Ovary (tissue), 7 donors: ENCODE measurements at regions not wholly inside any gene's neighbourhood (a gene's known extent, or its start where the extent isn't known, plus 50 kb on each side); places are given as distances from the start of the nearest gene placed in this dataset.
"Not testable (repeated sequence)": the region's sequence is repeated elsewhere in the genome, so short reads cannot be mapped to it uniquely, and the experiment has no call there.

Source experiments
- DNase-seq, 5 donors: peaks; one replicate each; pipeline ENCODE4 v3.0.0-alpha.2; 2019 to 2020
- H3K27ac ChIP-seq, 2 donors: fragments of 200-600 bp; one replicate each; pipeline versions ENCODE4 v1.5.1 to v1.8.0; 2019 to 2022
- H3K27me3 ChIP-seq: fragments of 200-600 bp; one replicate; pipeline ENCODE4 v1.8.0; 2022
- H3K36me3 ChIP-seq: fragments of 200-600 bp; sonication (generic); one replicate; pipeline ENCODE4 v1.5.1; 2019
- H3K4me1 ChIP-seq: one replicate; pipeline ENCODE4 v1.8.1; 2013; ENCODE audit warnings: mild to moderate bottlenecking, moderate library complexity; ENCODE audit not compliant: insufficient read depth
- H3K4me3 ChIP-seq: fragments of 200-600 bp; sonication (generic); one replicate; pipeline ENCODE4 v1.5.1; 2017
- H3K9me3 ChIP-seq, 2 donors: fragments of 200-600 bp in 1 of 2; sonication (generic) in 1 of 2; one replicate each; pipeline versions ENCODE4 v1.5.1 to v1.8.1; 2013 to 2019; ENCODE audit warnings: mild to moderate bottlenecking in 1 of 2, moderate library complexity in 1 of 2
- CTCF ChIP-seq, 3 donors: fragments of 450-650 bp in 2 of 3; fragments of 200-600 bp in 1 of 3; IDR thresholded peaks; one replicate each; pipeline versions ENCODE4 v1.5.1 to v1.8.0; 2016 to 2022; ENCODE audit warnings: antibody characterized with exemption in 3 of 3, mild to moderate bottlenecking in 1 of 3
- EP300 ChIP-seq: sonication (generic); formaldehyde crosslinking; IDR thresholded peaks from one replicate; pipeline ENCODE4 v1.6.1; 2017; ENCODE audit warnings: antibody characterized with exemption
- POLR2A ChIP-seq: fragments of 450-650 bp; IDR thresholded peaks from one replicate; pipeline ENCODE4 v1.6.1; 2017; ENCODE audit warnings: antibody characterized with exemption, mild to moderate bottlenecking, moderate library complexity
- WGBS, 3 donors: extraction: QIAGEN DNeasy Blood & Tissue Kit in 1 of 3; methylation state at CpG; one replicate each; pipeline versions ENCODE4 v1.1.5 to v1.1.7; 2013 to 2017; 5-methylcytosine and 5-hydroxymethylcytosine counted together
- intact Hi-C, 4 donors: fragments of 100-400 bp; cut with DNase I; formaldehyde crosslinking; loops; one replicate each; pipeline versions ENCODE4 v1.11.0 to v1.15.1; 2022 to 2023
- donor health status: DM: no; HTN: no; CAD: no; lungs with moderate emphysema.
- donor health status: DM: no; HTN: no; CAD: no.
- donor health status: Bipolar disorder and iron deficiency.
- donor health status: DM: no; HTN: no; CAD: no.
- donor health status: DM: yes; HTN: yes; CAD: no.

DNA sequence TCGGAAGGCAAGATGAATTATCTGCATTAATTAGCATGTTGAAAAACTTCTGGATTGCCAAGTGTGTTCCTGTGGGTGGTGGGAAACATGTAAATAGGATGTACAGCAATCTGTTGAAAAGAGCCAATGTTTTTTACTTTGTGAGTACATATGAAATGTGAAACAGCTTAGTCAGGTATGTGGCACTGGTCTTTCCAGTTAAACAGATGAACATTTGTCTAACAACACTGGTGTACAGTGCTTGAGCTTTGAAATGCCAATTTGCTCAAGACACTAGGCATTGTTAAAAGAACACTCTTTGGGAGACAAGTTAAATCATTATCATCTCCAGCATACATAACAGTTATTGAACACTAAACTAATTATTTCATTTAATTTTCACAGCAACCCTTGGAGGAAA lies 107.3 kb upstream of the SLC24A2 start:
- peaks cover 3% of the 10 kb centered on the region for H3K4me1 ChIP-seq

DNA sequence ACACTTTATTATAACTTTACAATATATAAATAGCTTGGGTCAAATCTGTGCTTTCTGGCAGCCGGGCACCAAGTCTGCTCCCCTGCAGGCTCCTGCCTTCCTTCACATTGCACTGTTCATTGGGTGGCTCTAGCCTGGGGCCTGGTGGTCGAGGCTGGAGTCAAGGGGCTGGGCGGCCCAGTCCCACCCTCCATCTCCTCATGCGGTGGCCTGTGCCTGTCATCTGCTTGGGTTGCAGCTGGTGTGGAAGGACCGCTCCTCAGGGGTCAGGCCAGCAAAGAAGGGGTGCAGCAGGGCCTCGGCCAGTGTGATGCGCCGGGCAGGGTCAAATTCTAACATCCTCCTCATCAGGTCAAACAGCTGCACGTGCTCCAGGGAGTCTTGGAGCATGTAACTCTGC lies 106.7 kb upstream of the SLC24A2 start:
- H3K4me1 ChIP-seq, H3K9me3 ChIP-seq, H3K27me3 ChIP-seq, H3K36me3 ChIP-seq, H3K4me3 ChIP-seq, intact Hi-C loops, H3K27ac ChIP-seq: not testable (repeated sequence)
- WGBS, 3 donors = 46 to 81% (median 66%) methylated on average over 4 to 9 of the region's 9 CpGs
- peak in 2 of 5 donors; percentile 21 to 28 for DNase-seq

More for the DNA sequence above, 107.3 kb upstream of the SLC24A2 start:
- no peak for DNase-seq
- H3K9me3 ChIP-seq = no peaks in the 10 kb centered on the region
- H3K4me3 ChIP-seq = no peak overlapping the region
- 50 to 78% (median 58%) methylated on average over 1 of the region's 1 CpG for WGBS, 3 donors
- TF ChIP-seq CTCF (IDR thresholded peaks at IDR 0.05) = no peak
- no peak for TF ChIP-seq POLR2A
- no peak for TF ChIP-seq EP300
- H3K36me3 ChIP-seq = no peaks in the 10 kb centered on the region
- H3K27ac ChIP-seq = no peak overlapping the region
- intact Hi-C loops = no loop called here
- H3K27me3 ChIP-seq = no peaks in the 10 kb centered on the region

GRCh38 chr9:19895006-19895405 lies 106.2 kb upstream of the SLC24A2 start:
- Histone ChIP-seq H3K4me1 (peaks cover 3% of the 10 kb centered on the region), H3K27me3 (no peaks in the 10 kb centered on the region), H3K27ac (no peak overlapping the region), H3K4me3 (no peak overlapping the region), H3K36me3 (no peaks in the 10 kb centered on the region), H3K9me3 (no peaks in the 10 kb centered on the region)
- WGBS, 3 donors = 2 to 7% (median 3%) methylated on average over 3 of the region's 3 CpGs
- TF ChIP-seq CTCF (IDR thresholded peaks at IDR 0.05) (no peak), EP300 (no peak), POLR2A (no peak)
- DNase-seq = peak in 1 of 5 donors; percentile 8
- intact Hi-C loops = no loop called here

GRCh38 chr9:19885608-19886007 lies 96.8 kb upstream of the SLC24A2 start:
- no peaks in the 10 kb centered on the region for H3K27me3 ChIP-seq
- WGBS, 3 donors = 94 to 98% (median 94%) methylated on average over 4 of the region's 4 CpGs
- intact Hi-C loops = no loop called here
- no peak overlapping the region for H3K4me3 ChIP-seq
- no peaks in the 10 kb centered on the region for H3K9me3 ChIP-seq
- DNase-seq = no peak
- H3K36me3 ChIP-seq = no peaks in the 10 kb centered on the region
- no peak overlapping the region for H3K27ac ChIP-seq
- no peak for TF ChIP-seq POLR2A
- no peak for TF ChIP-seq CTCF (IDR thresholded peaks at IDR 0.05)
- no peaks in the 10 kb centered on the region for H3K4me1 ChIP-seq

- TF ChIP-seq EP300 = no peak
- TF ChIP-seq POLR2A = no peak
- no peak for TF ChIP-seq CTCF (IDR thresholded peaks at IDR 0.05)
- intact Hi-C loops = no loop called here
Measured at GRCh38 chr9:19879062-19879461, 90.2 kb upstream of the SLC24A2 start.

More at GRCh38 chr9:19879062-19879461, 90.2 kb upstream of the SLC24A2 start:
- WGBS, 3 donors = 39 to 43% (median 39%) methylated on average over 2 of the region's 2 CpGs
- Histone ChIP-seq H3K27ac (no peak overlapping the region), H3K36me3 (no peaks in the 10 kb centered on the region), H3K4me3 (no peak overlapping the region), H3K9me3 (no peaks in the 10 kb centered on the region), H3K4me1 (no peaks in the 10 kb centered on the region), H3K27me3 (no peaks in the 10 kb centered on the region)
- no peak for DNase-seq
